GM23338 (cell line): ENCODE measurements at regions not wholly inside any gene's neighbourhood (a gene's known extent, or its start where the extent isn't known, plus 50 kb on each side); places are given as distances from the start of the nearest gene placed in this dataset.

Source experiments
- ATAC-seq: fragments of 200-7000 bp; cut with Tn5 transposase; 3 replicates; pipeline ENCODE4 v1.9.1; 2020
- DNase-seq: peaks from one replicate; pipeline ENCODE4 v3.0.0-alpha.2; 2015; ENCODE audit warnings: low spot score
- H2AFZ ChIP-seq: fragments of 200-600 bp; sonication (generic); 2 replicates; pipeline ENCODE4 v1.8.0; 2016; ENCODE audit warnings: antibody characterized with exemption, mild to moderate bottlenecking, moderate library complexity
- H3F3A ChIP-seq: fragments of 200-600 bp; sonication (generic); replicated peaks from 2 replicates; pipeline ENCODE4 v1.8.0; 2017; ENCODE audit warnings: antibody characterized with exemption, mixed run types, low read depth
- H3K27ac ChIP-seq: fragments of 200-600 bp; sonication (generic); 2 replicates; pipeline ENCODE4 v1.6.1; 2016; ENCODE audit warnings: low read depth
- H3K27me3 ChIP-seq: fragments of 200-600 bp; sonication (generic); 2 replicates; pipeline ENCODE4 v1.8.0; 2016; ENCODE audit warnings: mild to moderate bottlenecking, mixed run types, moderate library complexity; ENCODE audit not compliant: insufficient read depth
- H3K36me3 ChIP-seq: fragments of 200-600 bp; sonication (generic); 2 replicates; pipeline ENCODE4 v1.8.0; 2016; ENCODE audit warnings: mild to moderate bottlenecking; ENCODE audit not compliant: insufficient read depth
- H3K4me1 ChIP-seq: fragments of 200-600 bp; sonication (generic); 2 replicates; pipeline ENCODE4 v1.8.0; 2016; ENCODE audit warnings: mild to moderate bottlenecking, moderate library complexity; ENCODE audit not compliant: insufficient read depth
- H3K4me2 ChIP-seq: fragments of 200-600 bp; sonication (generic); 2 replicates; pipeline ENCODE4 v1.7.1; 2017; ENCODE audit warnings: mixed run types
- H3K4me3 ChIP-seq: fragments of 200-600 bp; sonication (generic); 2 replicates; pipeline ENCODE4 v1.6.1; 2016; ENCODE audit warnings: mixed run types
- H3K79me2 ChIP-seq: fragments of 200-600 bp; sonication (generic); replicated peaks from 2 replicates; pipeline ENCODE4 v1.8.0; 2017; ENCODE audit warnings: mild to moderate bottlenecking; ENCODE audit not compliant: insufficient read depth
- H3K9me2 ChIP-seq: fragments of 200-600 bp; sonication (generic); 2 replicates; pipeline ENCODE4 v1.8.0; 2017; ENCODE audit not compliant: insufficient read depth
- H4K20me1 ChIP-seq: fragments of 200-600 bp; sonication (generic); replicated peaks from 2 replicates; pipeline ENCODE4 v1.8.0; 2017; ENCODE audit warnings: mild to moderate bottlenecking; ENCODE audit not compliant: insufficient read depth
- H3K27ac Mint-ChIP-seq: 2 replicates; pipeline ENCODE4 v1.8.0; 2020; ENCODE audit warnings: inconsistent platforms, mild to moderate bottlenecking, moderate library complexity, mixed read lengths
- H3K27me3 Mint-ChIP-seq: 3 replicates; pipeline ENCODE4 v1.8.0; 2022; ENCODE audit warnings: low read depth, mild to moderate bottlenecking, moderate library complexity, mixed read lengths, inconsistent platforms; ENCODE audit not compliant: insufficient read depth, poor library complexity
- H3K36me3 Mint-ChIP-seq: 3 replicates; pipeline ENCODE4 v1.8.0; 2021; ENCODE audit warnings: low read depth, mild to moderate bottlenecking, inconsistent platforms, moderate library complexity, mixed read lengths
- H3K4me1 Mint-ChIP-seq: 3 replicates; pipeline ENCODE4 v1.8.0; 2020; ENCODE audit warnings: mild to moderate bottlenecking, inconsistent platforms, mixed read lengths
- H3K4me3 Mint-ChIP-seq: 3 replicates; pipeline ENCODE4 v1.8.0; 2021; ENCODE audit warnings: moderate library complexity, mild to moderate bottlenecking, inconsistent platforms, mixed read lengths
- H3K9me3 Mint-ChIP-seq: 3 replicates; pipeline ENCODE4 v1.8.0; 2020; ENCODE audit warnings: moderate library complexity, mild to moderate bottlenecking, inconsistent platforms, mixed read lengths
- CREB1 ChIP-seq: fragments of 250-450 bp; sonication (Bioruptor Pico); IDR thresholded peaks from 2 replicates; pipeline ENCODE4 v1.5.0; 2020; ENCODE audit warnings: low read depth, mild to moderate bottlenecking, moderate library complexity
- EZH2 ChIP-seq: fragments of 200-600 bp; sonication (generic); IDR thresholded peaks from one replicate; pipeline ENCODE4 v1.8.0; 2017; ENCODE audit warnings: antibody characterized with exemption, mild to moderate bottlenecking, low read depth; ENCODE audit not compliant: unreplicated experiment
- EZH2phosphoT487 ChIP-seq: fragments of 200-600 bp; sonication (generic); IDR thresholded peaks from one replicate; pipeline ENCODE4 v1.8.1; 2018; ENCODE audit warnings: antibody characterized with exemption; ENCODE audit not compliant: unreplicated experiment
- JUNB ChIP-seq: IDR thresholded peaks from one replicate; pipeline ENCODE4 v1.6.1; 2016; ENCODE audit warnings: antibody characterized with exemption; ENCODE audit not compliant: unreplicated experiment
- NANOG ChIP-seq: IDR thresholded peaks from 2 replicates; pipeline ENCODE4 v1.6.1; 2016; ENCODE audit warnings: antibody characterized with exemption, borderline replicate concordance
- POLR2AphosphoS5 ChIP-seq: IDR thresholded peaks from 2 replicates; pipeline ENCODE4 v1.6.1; 2016; ENCODE audit warnings: antibody characterized with exemption, low read depth
- STAT1 ChIP-seq: IDR thresholded peaks from one replicate; pipeline ENCODE4 v1.6.1; 2016; ENCODE audit warnings: antibody characterized with exemption; ENCODE audit not compliant: unreplicated experiment
- ZNF114 ChIP-seq: fragments of 250-450 bp; sonication (Bioruptor Pico); IDR thresholded peaks from 2 replicates; pipeline ENCODE4 v1.5.0; 2020; ENCODE audit warnings: mild to moderate bottlenecking, moderate library complexity
- ZNF331 ChIP-seq: fragments of 250-450 bp; sonication (Bioruptor Pico); IDR thresholded peaks from 2 replicates; pipeline ENCODE4 v1.5.0; 2020; ENCODE audit warnings: low read depth, mild to moderate bottlenecking, moderate library complexity
- TF ChIP-seq, protein P1 (sequence below): IDR thresholded peaks from 2 replicates; pipeline ENCODE4 v1.6.1; 2016; ENCODE audit warnings: antibody characterized with exemption
- TF ChIP-seq, protein P2 (sequence below): IDR thresholded peaks from one replicate; pipeline ENCODE4 v1.6.1; 2018; ENCODE audit warnings: antibody characterized with exemption; ENCODE audit not compliant: unreplicated experiment
- TF ChIP-seq, protein P3 (sequence below), 2 experiments: fragments of 200-600 bp in 1 of 2; sonication (generic) in 1 of 2; conservative IDR thresholded peaks; 2 replicates each; pipeline versions ENCODE4 v1.5.1 to v1.6.1; 2016 to 2017; ENCODE audit warnings: antibody characterized with exemption in 2 of 2, low read depth in 2 of 2, mild to moderate bottlenecking in 2 of 2, moderate library complexity in 1 of 2

DNA sequence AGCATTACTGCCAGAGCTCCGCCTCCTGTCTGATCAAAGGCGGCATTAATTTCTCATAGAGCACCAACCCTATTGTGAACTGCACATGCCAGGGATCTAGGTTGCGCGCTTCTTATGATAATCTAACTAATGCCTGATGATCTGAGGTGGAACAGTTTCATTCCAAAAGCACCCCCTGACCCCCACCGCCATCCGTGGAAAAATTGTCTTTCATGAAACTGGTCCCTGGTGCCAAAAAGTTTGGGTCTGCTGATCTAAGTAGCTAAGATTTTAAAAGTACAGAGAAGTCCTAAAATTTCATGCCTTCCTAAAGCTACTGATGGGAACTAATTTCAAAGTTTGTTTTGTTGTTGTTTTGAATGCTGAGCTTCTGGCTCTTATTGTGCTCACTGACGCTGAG is 281.6 kb downstream of the PRL start (continued):
- TF ChIP-seq, protein P1, sequence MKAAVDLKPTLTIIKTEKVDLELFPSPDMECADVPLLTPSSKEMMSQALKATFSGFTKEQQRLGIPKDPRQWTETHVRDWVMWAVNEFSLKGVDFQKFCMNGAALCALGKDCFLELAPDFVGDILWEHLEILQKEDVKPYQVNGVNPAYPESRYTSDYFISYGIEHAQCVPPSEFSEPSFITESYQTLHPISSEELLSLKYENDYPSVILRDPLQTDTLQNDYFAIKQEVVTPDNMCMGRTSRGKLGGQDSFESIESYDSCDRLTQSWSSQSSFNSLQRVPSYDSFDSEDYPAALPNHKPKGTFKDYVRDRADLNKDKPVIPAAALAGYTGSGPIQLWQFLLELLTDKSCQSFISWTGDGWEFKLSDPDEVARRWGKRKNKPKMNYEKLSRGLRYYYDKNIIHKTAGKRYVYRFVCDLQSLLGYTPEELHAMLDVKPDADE, result no peak

DNA sequence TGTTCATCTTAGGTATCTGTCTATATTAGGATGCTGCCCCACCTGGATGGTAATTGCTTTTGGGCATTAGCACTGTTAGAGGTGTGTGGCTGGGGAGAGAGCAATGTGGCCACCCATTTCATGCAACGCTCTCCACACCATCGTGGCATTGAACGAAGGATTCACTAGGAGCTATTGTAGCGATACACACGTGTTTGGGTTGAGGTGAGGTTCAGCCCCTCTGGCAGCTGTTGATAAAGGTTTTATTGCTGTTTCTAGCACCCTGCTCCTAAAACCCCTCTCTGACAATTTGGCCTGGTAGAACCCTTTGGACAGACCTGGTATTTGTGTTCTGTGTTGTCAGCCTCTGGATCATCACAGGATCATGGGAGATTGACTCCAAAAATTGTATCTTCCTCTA is 280.9 kb downstream of the PRL start:
- peaks cover 18% of the 10 kb centered on the region for H3K4me1 Mint-ChIP-seq
- Histone ChIP-seq H3F3A (no peaks in the 10 kb centered on the region), H3K79me2 (peaks cover 13% of the 10 kb centered on the region), H3K36me3 (no peaks in the 10 kb centered on the region), H4K20me1 (no peaks in the 10 kb centered on the region; the same call in 1 of the 2 replicates), H2AFZ (no peak overlapping the region), H3K4me3 (no peak overlapping the region), H3K27ac (no peak overlapping the region), H3K9me2 (peaks cover 9% of the 10 kb centered on the region), H3K4me2 (no peak overlapping the region), H3K27me3 (no peaks in the 10 kb centered on the region), H3K4me1 (peaks cover 22% of the 10 kb centered on the region)
- H3K27me3 Mint-ChIP-seq, result peaks cover 8% of the 10 kb centered on the region
- H3K9me3 Mint-ChIP-seq, result no peaks in the 10 kb centered on the region
- H3K36me3 Mint-ChIP-seq, result peaks cover 6% of the 10 kb centered on the region; the same call in 1 of the 3 replicates
- ATAC-seq, result no peak
- no peak overlapping the region; the same call in 1 of the 2 replicates for H3K27ac Mint-ChIP-seq
- no peak for DNase-seq
- no peak overlapping the region for H3K4me3 Mint-ChIP-seq
- TF ChIP-seq, protein P2, sequence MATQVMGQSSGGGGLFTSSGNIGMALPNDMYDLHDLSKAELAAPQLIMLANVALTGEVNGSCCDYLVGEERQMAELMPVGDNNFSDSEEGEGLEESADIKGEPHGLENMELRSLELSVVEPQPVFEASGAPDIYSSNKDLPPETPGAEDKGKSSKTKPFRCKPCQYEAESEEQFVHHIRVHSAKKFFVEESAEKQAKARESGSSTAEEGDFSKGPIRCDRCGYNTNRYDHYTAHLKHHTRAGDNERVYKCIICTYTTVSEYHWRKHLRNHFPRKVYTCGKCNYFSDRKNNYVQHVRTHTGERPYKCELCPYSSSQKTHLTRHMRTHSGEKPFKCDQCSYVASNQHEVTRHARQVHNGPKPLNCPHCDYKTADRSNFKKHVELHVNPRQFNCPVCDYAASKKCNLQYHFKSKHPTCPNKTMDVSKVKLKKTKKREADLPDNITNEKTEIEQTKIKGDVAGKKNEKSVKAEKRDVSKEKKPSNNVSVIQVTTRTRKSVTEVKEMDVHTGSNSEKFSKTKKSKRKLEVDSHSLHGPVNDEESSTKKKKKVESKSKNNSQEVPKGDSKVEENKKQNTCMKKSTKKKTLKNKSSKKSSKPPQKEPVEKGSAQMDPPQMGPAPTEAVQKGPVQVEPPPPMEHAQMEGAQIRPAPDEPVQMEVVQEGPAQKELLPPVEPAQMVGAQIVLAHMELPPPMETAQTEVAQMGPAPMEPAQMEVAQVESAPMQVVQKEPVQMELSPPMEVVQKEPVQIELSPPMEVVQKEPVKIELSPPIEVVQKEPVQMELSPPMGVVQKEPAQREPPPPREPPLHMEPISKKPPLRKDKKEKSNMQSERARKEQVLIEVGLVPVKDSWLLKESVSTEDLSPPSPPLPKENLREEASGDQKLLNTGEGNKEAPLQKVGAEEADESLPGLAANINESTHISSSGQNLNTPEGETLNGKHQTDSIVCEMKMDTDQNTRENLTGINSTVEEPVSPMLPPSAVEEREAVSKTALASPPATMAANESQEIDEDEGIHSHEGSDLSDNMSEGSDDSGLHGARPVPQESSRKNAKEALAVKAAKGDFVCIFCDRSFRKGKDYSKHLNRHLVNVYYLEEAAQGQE, result no peak
- no peak for TF ChIP-seq STAT1
- TF ChIP-seq CREB1, result no peak
- TF ChIP-seq, protein P1, result no peak
- TF ChIP-seq EZH2phosphoT487, result no peak
- no peak for TF ChIP-seq POLR2AphosphoS5
- no peak for TF ChIP-seq EZH2
- no peak for TF ChIP-seq NANOG
- TF ChIP-seq JUNB, result no peak
- no peak for TF ChIP-seq ZNF114 (CRISPR knock-in tag)
- no peak for TF ChIP-seq ZNF331
- TF ChIP-seq, protein P3, sequence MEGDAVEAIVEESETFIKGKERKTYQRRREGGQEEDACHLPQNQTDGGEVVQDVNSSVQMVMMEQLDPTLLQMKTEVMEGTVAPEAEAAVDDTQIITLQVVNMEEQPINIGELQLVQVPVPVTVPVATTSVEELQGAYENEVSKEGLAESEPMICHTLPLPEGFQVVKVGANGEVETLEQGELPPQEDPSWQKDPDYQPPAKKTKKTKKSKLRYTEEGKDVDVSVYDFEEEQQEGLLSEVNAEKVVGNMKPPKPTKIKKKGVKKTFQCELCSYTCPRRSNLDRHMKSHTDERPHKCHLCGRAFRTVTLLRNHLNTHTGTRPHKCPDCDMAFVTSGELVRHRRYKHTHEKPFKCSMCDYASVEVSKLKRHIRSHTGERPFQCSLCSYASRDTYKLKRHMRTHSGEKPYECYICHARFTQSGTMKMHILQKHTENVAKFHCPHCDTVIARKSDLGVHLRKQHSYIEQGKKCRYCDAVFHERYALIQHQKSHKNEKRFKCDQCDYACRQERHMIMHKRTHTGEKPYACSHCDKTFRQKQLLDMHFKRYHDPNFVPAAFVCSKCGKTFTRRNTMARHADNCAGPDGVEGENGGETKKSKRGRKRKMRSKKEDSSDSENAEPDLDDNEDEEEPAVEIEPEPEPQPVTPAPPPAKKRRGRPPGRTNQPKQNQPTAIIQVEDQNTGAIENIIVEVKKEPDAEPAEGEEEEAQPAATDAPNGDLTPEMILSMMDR (conservative IDR thresholded peaks at IDR 0.05; ENCODE audit: low read depth in 2 of 2), result no peak
